GM12873 (cell line): ENCODE measurements at regions not wholly inside any gene's neighbourhood (a gene's known extent, or its start where the extent isn't known, plus 50 kb on each side); places are given as distances from the start of the nearest gene placed in this dataset.

ENCODE experiments used
- TF ChIP-seq, protein P1 (sequence below): IDR thresholded peaks from 2 replicates; pipeline ENCODE4 v1.5.1; 2012; ENCODE audit warnings: low read depth, mild to moderate bottlenecking, moderate library complexity, low read length, control low read depth; ENCODE audit not compliant: insufficient read depth; ENCODE audit errors: missing control alignments

GRCh38 chr3:174620138-174620537 lies 239.0 kb upstream of the NAALADL2 start:
- TF ChIP-seq, protein P1, sequence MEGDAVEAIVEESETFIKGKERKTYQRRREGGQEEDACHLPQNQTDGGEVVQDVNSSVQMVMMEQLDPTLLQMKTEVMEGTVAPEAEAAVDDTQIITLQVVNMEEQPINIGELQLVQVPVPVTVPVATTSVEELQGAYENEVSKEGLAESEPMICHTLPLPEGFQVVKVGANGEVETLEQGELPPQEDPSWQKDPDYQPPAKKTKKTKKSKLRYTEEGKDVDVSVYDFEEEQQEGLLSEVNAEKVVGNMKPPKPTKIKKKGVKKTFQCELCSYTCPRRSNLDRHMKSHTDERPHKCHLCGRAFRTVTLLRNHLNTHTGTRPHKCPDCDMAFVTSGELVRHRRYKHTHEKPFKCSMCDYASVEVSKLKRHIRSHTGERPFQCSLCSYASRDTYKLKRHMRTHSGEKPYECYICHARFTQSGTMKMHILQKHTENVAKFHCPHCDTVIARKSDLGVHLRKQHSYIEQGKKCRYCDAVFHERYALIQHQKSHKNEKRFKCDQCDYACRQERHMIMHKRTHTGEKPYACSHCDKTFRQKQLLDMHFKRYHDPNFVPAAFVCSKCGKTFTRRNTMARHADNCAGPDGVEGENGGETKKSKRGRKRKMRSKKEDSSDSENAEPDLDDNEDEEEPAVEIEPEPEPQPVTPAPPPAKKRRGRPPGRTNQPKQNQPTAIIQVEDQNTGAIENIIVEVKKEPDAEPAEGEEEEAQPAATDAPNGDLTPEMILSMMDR, result no peak

GRCh38 chr3:174620855-174621472 lies 238.2 kb upstream of the NAALADL2 start:
- TF ChIP-seq, protein P1, result no peak

GRCh38 chr3:174633342-174633741 lies 225.8 kb upstream of the NAALADL2 start:
- TF ChIP-seq, protein P1, result no peak

DNA sequence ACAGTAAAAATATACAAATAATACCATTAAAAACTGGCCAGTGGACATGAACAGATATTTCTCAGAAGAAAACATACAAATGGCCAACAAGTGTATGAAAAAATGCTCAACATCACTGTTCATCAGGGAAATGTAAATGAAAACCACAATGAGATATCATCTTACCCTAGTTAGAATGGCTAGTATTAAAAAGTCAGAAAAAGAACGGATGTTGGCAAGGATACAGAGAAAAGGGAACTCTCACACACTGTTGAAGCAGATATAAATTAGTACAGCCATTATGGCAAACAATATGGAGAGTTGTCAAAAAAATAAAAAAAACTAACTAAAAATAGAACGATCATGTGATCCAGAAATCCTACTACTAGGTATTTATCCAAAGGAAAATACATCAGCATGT lies 222.7 kb upstream of the NAALADL2 start:
- TF ChIP-seq, protein P1, result no peak

- TF ChIP-seq, protein P1, result no peak
Measured at GRCh38 chr3:174639406-174639805, 219.7 kb upstream of the NAALADL2 start.

DNA sequence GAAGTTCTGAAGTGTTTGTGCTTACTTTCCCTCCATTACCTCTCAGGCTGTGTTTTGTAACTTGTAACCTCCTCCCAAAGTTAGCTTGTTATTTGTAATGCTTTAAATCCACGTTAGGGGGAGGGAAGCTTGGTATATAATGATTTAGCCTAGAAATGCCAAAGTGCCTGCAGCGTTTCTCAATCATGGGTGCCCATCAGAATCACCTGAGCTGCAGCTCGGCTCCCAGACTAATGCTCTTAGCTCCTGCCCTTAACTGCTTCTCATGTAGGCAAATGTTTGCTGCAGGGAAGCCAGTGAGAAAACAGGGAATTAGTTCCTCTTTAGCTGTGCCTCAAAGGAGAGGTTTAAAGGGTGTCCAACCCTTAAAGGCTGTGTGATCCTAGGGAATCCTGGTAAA lies 219.2 kb upstream of the NAALADL2 start:
- TF ChIP-seq, protein P1, result no peak

- TF ChIP-seq, protein P1, result no peak
Measured at GRCh38 chr3:174640932-174641331, 218.2 kb upstream of the NAALADL2 start.
